ENCODE measurements at regions not wholly inside any gene's neighbourhood (a gene's known extent, or its start where the extent isn't known, plus 50 kb on each side); places are given as distances from the start of the nearest gene placed in this dataset.

GRCh38 chr14:81855007-81855406, 321.4 kb upstream of the SEL1L start:
- TF ChIP-seq CTCF (IDR thresholded peaks at IDR 0.05), result no peak
- no peak for TF ChIP-seq POLR2A (IDR thresholded peaks at IDR 0.05)
